ENCODE measurements at regions not wholly inside any gene's neighbourhood (a gene's known extent, or its start where the extent isn't known, plus 50 kb on each side); places are given as distances from the start of the nearest gene placed in this dataset.

DNA sequence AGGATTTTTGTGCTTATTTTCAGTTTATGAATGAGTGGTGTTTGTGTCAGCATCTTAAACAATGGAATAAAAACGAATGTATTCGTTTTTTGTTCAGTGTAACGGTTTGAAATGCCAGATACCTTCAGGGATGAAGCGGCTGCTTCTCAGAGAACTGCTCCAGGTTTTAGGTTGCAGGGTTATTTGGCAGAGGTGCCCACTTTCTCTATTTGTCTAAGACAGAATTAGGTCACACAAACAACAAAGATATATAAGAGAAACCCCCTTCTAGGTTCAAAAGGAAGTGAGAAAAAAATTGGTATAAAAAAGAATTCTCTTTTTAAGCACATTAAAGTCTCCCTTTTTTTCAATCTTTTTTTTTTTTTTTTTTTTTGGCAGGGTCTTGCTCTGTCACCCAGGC lies 98.9 kb downstream of the MFAP3L start:
- ChIA-PET POLR2A (ENCODE audit: unreplicated experiment) (no interaction called here), CTCF (no interaction called here)
- Histone ChIP-seq H3K4me3 (no peak overlapping the region), H3K4me1 (replicated peaks; ENCODE audit: insufficient read depth) (no peaks in the 10 kb centered on the region), H3K9me3 (ENCODE audit: insufficient read depth, low read depth) (no peaks in the 10 kb centered on the region), H3K27me3 (ENCODE audit: insufficient read depth, low read depth) (no peaks in the 10 kb centered on the region), H3K4me2 (no peak overlapping the region), H3K79me2 (ENCODE audit: low read depth) (no peaks in the 10 kb centered on the region), H2AFZ (no peak overlapping the region), H4K20me1 (ENCODE audit: insufficient read depth) (no peaks in the 10 kb centered on the region), H3K27ac (no peak overlapping the region), H3K36me3 (ENCODE audit: low read depth) (no peaks in the 10 kb centered on the region), H3K9me2 (ENCODE audit: insufficient read depth) (no peaks in the 10 kb centered on the region), H3F3A (ENCODE audit: insufficient read depth, low read depth) (no peaks in the 10 kb centered on the region)
- DNase-seq = no peak
- TF ChIP-seq, protein P1, sequence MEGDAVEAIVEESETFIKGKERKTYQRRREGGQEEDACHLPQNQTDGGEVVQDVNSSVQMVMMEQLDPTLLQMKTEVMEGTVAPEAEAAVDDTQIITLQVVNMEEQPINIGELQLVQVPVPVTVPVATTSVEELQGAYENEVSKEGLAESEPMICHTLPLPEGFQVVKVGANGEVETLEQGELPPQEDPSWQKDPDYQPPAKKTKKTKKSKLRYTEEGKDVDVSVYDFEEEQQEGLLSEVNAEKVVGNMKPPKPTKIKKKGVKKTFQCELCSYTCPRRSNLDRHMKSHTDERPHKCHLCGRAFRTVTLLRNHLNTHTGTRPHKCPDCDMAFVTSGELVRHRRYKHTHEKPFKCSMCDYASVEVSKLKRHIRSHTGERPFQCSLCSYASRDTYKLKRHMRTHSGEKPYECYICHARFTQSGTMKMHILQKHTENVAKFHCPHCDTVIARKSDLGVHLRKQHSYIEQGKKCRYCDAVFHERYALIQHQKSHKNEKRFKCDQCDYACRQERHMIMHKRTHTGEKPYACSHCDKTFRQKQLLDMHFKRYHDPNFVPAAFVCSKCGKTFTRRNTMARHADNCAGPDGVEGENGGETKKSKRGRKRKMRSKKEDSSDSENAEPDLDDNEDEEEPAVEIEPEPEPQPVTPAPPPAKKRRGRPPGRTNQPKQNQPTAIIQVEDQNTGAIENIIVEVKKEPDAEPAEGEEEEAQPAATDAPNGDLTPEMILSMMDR (conservative IDR thresholded peaks at IDR 0.05) = no peak
- TF ChIP-seq EZH2 (IDR thresholded peaks at IDR 0.05; ENCODE audit: low read depth) = no peak
- intact Hi-C loops (cut with micrococcal nuclease; ENCODE audit: unreplicated experiment) = no loop called here
- no TSS peak for BruUV-seq (replicated peaks)

DNA sequence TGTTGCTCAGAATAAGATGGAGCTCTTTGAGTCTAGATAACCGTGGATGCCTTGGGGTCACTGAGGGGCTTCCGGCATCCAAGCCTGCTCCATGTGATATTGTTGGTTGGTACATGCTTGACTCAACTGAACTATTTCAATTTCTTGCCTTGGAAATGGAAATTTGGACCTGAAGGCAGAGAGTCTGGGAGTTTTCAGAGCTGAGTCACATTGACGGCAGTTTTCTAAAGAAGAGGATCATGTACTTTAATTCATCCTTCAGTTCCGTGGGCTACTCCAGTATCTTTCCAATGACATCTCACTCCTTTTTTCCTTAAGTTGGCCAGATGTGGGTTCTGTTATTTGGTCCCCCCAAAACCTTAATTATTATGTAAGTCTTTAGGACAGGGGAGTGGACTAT lies 100.5 kb downstream of the MFAP3L start:
- H3K9me3 ChIP-seq (ENCODE audit: insufficient read depth, low read depth) = no peaks in the 10 kb centered on the region
- H3K9me2 ChIP-seq (ENCODE audit: insufficient read depth) = no peaks in the 10 kb centered on the region
- BruUV-seq (replicated peaks) = no TSS peak

DNA sequence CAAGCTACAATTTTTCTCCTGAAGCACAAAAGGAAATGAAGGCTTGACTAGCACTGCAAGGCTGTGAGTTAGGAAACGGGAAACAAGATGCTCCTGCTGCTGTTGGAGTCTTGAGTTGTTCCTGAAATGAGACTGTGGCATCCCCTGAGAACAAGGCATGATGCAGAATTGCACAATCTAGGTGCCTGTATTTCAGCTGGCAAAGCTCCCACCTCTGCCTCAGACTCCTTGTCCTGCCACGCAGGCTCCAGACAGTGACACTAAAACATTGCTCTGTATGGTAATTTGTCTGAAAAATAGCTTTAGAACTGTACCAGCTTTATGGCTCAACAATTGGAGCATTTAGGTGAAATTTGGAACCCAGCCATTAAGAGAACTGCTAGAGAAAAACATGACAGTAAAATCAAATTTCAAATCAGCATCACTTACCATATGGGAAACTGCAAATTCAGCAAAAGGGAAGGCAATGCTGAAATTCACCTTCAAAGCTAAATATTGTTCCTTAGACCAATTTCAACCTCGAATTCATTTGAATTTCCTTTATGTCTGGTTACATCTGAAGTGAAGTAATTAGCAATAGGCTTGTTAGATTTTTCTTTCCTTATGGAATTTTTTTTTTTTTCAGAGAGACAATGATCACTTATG lies 103.4 kb downstream of the MFAP3L start:
- Histone ChIP-seq H3K27ac (no peak overlapping the region), H4K20me1 (ENCODE audit: insufficient read depth) (no peaks in the 10 kb centered on the region), H3K79me2 (ENCODE audit: low read depth) (no peaks in the 10 kb centered on the region), H2AFZ (no peak overlapping the region), H3F3A (ENCODE audit: insufficient read depth, low read depth) (no peaks in the 10 kb centered on the region), H3K36me3 (ENCODE audit: low read depth) (no peaks in the 10 kb centered on the region), H3K4me2 (no peak overlapping the region), H3K9me2 (ENCODE audit: insufficient read depth) (no peaks in the 10 kb centered on the region), H3K4me3 (no peak overlapping the region), H3K4me1 (replicated peaks; ENCODE audit: insufficient read depth) (peaks cover 3% of the 10 kb centered on the region; the same call in 1 of the 2 replicates), H3K27me3 (ENCODE audit: insufficient read depth, low read depth) (no peaks in the 10 kb centered on the region), H3K9me3 (ENCODE audit: insufficient read depth, low read depth) (no peaks in the 10 kb centered on the region; the same call in 1 of the 2 replicates)
- intact Hi-C loops (cut with micrococcal nuclease; ENCODE audit: unreplicated experiment) = no loop called here
- ChIA-PET POLR2A (ENCODE audit: unreplicated experiment) (no interaction called here), CTCF (no interaction called here)
- DNase-seq = no peak
- BruUV-seq (replicated peaks) = no TSS peak
- no peak for TF ChIP-seq EZH2 (IDR thresholded peaks at IDR 0.05; ENCODE audit: low read depth)
- TF ChIP-seq, protein P1 (conservative IDR thresholded peaks at IDR 0.05) = no peak

More for the DNA sequence above, 100.5 kb downstream of the MFAP3L start:
- no peaks in the 10 kb centered on the region for H3K79me2 ChIP-seq (ENCODE audit: low read depth)
- H2AFZ ChIP-seq = no peak overlapping the region
- ChIA-PET POLR2A (ENCODE audit: unreplicated experiment) (no interaction called here), CTCF (interaction anchor here (0.5 kb wide), 1 partner anchor 106 kb away, joined by 6 read pairs; no protein-coding TSS in a partner anchor)
- intact Hi-C loops (cut with micrococcal nuclease; ENCODE audit: unreplicated experiment) = no loop called here
- H3K36me3 ChIP-seq (ENCODE audit: low read depth) = no peaks in the 10 kb centered on the region
- no peak overlapping the region for H3K4me2 ChIP-seq
- no peaks in the 10 kb centered on the region for H4K20me1 ChIP-seq (ENCODE audit: insufficient read depth)
- TF ChIP-seq, protein P1 (conservative IDR thresholded peaks at IDR 0.05) = no peak
- no peak for TF ChIP-seq EZH2 (IDR thresholded peaks at IDR 0.05; ENCODE audit: low read depth)
- DNase-seq = no peak
- no peaks in the 10 kb centered on the region for H3K27me3 ChIP-seq (ENCODE audit: insufficient read depth, low read depth)
- no peak overlapping the region for H3K27ac ChIP-seq
- no peak overlapping the region for H3K4me3 ChIP-seq
- no peaks in the 10 kb centered on the region for H3K4me1 ChIP-seq (replicated peaks; ENCODE audit: insufficient read depth)
- H3F3A ChIP-seq (ENCODE audit: insufficient read depth, low read depth) = no peaks in the 10 kb centered on the region
